GM19025 (cell line): ENCODE measurements at regions not wholly inside any gene's neighbourhood (a gene's known extent, or its start where the extent isn't known, plus 50 kb on each side); places are given as distances from the start of the nearest gene placed in this dataset.
"Not testable (repeated sequence)": the region's sequence is repeated elsewhere in the genome, so short reads cannot be mapped to it uniquely, and the experiment has no call there.

Experiments used
- ATAC-seq: cut with Tn5 transposase; IDR thresholded peaks from one replicate; pipeline ENCODE4 v1.9.1; 2021; ENCODE audit warnings: mild to moderate bottlenecking, low read depth, moderate library complexity; ENCODE audit not compliant: unreplicated experiment

DNA sequence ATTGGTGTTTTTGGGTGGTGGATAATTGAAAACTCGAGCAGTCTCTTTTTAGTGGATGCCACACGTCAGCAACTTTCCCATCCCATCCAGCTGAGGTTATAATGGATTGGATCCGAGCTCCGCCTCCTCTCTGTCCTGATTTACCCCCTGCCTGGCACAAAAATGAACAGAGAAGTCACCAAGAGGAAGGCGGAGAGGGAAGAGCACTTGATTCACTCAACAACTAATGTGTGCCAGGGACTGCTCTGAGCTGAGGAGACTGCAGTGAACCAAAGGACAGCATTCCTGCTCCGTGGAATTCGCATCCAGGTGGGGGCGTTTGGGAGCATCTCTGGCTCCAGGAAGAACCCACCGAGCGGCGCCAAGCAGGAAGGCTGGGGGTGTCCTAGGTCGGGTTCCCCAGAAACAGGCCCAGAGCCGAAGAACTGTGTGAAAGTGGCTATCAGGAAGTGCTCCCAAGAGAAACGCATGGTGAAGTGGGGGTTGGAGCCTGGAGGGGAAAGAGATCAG is 95.8 kb upstream of the NAA20 start:
- no peak for ATAC-seq

DNA sequence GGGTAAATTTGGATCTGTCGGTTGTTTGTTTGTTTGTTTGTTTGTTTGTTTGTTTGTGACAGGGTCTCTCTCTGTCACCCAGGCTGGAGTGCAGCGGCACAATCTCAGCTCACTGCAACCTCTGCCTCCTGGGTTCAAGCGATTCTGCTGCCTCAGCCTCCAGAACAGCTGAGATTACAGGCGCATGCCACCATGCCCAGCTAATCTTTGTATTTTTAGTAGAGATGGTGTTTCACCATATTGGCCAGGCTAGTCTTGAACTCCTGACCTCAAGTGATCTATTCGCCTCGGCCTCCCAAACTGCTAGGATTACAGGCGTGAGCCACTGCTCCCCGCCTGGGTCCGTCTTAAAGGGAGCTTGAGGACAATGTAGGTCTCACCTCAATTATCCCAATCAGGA is 95.3 kb upstream of the NAA20 start:
- not testable (repeated sequence) for ATAC-seq

GRCh38 chr20:19922716-19923115 is 94.4 kb upstream of the NAA20 start:
- no peak for ATAC-seq

DNA sequence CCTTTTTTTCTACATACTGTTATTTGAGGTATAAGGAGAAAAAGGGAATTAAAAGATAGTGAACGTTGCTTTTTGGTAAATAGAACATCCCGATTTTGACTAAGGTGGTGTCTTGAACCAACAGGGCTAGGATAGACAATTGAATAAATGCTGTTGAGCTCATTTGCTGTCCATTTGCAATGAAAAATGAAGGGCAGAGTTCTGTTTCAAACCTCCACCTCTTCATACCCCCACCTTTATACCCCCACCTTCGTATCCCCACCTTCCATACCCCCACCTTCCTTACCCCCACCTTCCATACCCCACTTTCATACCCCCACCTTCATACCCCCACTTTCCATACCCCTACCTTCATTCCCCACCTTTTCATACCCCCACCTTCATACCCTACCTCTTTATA is 93.4 kb upstream of the NAA20 start:
- ATAC-seq = no peak

DNA sequence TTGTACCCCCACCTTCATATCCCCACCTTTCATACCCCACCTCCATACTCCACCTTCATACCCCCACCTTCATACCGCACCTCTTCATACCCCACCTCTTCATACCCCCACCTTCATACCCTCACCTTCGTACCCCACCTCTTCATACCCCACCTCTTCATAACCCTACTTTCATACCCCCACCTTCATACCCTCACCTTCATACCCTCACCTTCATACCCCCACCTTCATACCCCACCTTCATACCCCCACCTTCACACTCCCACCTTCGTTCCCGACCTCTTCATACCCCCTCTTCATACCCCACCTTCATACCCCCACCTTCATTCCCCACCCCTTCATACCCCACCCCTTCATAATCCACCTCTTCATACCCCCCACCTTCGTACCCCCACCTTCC is 92.9 kb upstream of the NAA20 start:
- no peak for ATAC-seq

DNA sequence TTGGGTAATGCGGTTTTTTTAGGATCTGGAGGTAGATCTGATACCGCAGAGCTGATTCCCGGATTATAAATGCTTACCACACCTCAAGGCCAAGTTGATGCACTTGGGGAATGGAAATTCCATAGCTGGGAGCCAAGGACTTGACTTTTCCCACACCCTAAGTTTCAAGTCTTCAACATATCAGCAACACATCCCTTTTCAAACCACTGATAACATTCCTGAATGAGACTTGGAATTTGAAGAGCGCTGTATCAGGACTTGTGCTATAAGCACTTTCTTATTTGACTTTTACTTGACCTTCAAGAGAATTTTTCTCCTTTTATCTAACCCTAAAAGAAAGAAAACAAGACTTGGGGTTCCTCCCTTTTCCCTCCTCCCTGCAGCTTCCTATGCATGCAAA is 90.6 kb upstream of the NAA20 start:
- ATAC-seq = no peak

GRCh38 chr20:19928328-19929011 is 88.7 kb upstream of the NAA20 start:
- ATAC-seq = no peak

DNA sequence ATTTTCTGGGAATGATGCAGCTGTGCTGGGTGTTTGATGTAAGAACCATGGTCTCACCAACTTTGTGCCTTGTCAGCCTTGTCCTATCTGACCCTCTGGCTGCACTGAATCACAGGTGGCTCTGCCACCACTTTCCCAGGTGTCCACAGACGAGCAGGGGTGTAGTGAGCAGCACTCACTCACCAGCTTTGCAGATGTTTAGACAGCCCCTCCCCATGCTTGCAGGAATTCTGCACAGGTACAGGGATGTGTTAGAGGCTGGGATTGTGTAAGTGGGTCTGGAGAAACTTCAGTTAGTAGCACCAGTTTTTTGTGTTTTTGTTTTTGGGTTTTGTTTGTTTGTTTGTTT is 88.2 kb upstream of the NAA20 start:
- ATAC-seq = no peak

- no peak for ATAC-seq
Observed at GRCh38 chr20:19929481-19930145, 87.5 kb upstream of the NAA20 start.

GRCh38 chr20:19930426-19930825 is 86.7 kb upstream of the NAA20 start:
- no peak for ATAC-seq

DNA sequence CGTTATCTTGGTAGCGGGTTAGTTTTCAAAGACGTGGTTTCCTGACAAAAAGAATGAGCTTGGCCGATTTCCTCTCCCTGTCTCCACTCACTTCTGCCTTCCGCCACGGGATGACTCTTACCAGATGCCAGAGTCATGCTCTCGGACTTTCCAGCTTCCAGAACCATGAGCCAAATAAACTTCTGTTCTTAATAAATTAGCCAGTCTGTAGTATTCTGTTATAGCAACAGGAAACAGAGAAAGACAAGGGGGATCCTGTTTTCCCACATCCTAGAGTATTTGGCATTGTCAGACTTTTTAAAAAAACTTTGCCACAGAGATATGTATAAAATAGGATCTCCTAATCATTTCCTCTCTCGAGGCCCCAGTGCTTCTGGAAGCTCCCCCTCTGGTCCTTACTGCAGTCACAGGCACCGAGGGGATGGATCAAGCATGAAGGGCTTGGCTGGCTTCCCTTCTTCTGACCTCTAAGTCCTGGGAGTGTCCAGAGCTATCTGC is 84.9 kb upstream of the NAA20 start:
- no peak for ATAC-seq

GRCh38 chr20:19934792-19935491 is 82.2 kb upstream of the NAA20 start:
- ATAC-seq = no peak

- no peak for ATAC-seq
Observed at GRCh38 chr20:19935842-19936241, 81.3 kb upstream of the NAA20 start.

GRCh38 chr20:19936466-19937200 is 80.5 kb upstream of the NAA20 start:
- no peak for ATAC-seq

- no peak for ATAC-seq
Observed at GRCh38 chr20:19937218-19937617, 79.9 kb upstream of the NAA20 start.

DNA sequence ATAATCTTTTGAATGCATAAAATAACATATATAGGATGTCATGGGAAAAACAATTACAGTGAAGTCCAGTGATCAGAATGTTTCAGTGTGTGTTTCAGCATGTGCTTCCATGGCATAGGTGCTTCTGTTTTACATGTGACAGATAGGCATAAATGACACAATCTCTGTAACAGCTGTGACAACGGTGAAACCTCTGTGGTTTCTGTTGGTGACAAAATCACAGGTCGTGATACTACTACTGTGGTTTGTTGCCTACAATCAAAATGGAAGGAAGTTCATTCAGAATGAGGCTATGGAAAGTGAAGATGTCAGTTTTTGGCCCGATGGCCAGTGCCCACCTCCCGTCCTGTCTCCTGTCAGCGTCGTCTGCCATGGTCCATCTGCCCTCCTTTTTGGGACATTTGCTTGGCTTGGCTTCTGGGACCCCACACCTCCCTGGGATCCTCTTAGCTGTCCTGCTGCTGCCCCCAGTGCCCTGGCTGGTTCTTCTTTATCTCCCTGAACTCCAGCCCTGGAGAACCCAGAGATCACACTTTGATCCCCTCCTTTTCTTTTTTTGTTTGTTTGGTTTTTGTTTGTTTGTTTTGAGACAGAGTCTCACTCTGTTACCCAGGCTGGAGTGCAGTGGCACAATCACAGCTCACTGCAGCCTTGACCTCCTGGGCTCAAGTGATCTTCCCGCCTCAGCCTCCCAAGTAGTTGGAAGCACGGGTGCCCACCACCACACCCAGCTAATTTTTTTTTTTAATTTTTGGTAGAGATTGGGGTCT is 79.3 kb upstream of the NAA20 start:
- ATAC-seq = no peak

GRCh38 chr20:19938421-19939090 is 78.6 kb upstream of the NAA20 start:
- ATAC-seq = no peak

GRCh38 chr20:19940988-19941460 is 76.1 kb upstream of the NAA20 start:
- ATAC-seq = no peak

DNA sequence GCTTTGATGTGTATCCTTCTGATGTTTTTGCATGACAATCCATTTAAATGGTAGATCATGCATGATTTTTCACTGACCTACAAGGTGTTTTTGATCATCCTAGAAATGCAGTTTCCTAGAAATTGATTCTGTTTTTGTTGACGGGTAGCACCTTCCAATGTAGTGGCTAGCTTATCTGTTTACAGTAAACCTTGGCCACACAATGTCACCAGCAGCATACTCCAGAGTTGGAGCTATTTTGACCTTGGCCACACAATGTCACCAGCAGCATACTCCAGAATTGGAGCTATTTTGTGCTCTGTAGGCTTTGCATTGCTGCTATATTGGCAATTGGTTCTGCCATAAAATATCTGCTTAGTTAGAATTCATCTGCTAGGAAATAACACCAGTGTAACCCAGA is 74.6 kb upstream of the NAA20 start:
- ATAC-seq = no peak
